Left ventricle myocardium inferior (tissue), 1 donor: ENCODE measurements at regions not wholly inside any gene's neighbourhood (a gene's known extent, or its start where the extent isn't known, plus 50 kb on each side); places are given as distances from the start of the nearest gene placed in this dataset.
"Not testable (repeated sequence)": the region's sequence is repeated elsewhere in the genome, so short reads cannot be mapped to it uniquely, and the experiment has no call there.

Experiments used
- DNase-seq: peaks from one replicate; pipeline ENCODE4 v3.0.0-alpha.2; 2020
- H3K27ac ChIP-seq: fragments of 200-600 bp; replicated peaks from 2 replicates; pipeline ENCODE4 v1.8.0; 2021
- H3K27me3 ChIP-seq: fragments of 200-600 bp; 2 replicates; pipeline ENCODE4 v1.8.0; 2021; ENCODE audit warnings: low read depth
- H3K36me3 ChIP-seq: fragments of 200-600 bp; 2 replicates; pipeline ENCODE4 v1.8.0; 2021
- H3K4me1 ChIP-seq: fragments of 200-600 bp; 2 replicates; pipeline ENCODE4 v1.8.0; 2021
- H3K4me3 ChIP-seq: fragments of 200-600 bp; 2 replicates; pipeline ENCODE4 v1.8.0; 2021; ENCODE audit warnings: mild to moderate bottlenecking, moderate library complexity
- H3K9me3 ChIP-seq: fragments of 200-600 bp; replicated peaks from 2 replicates; pipeline ENCODE4 v1.8.0; 2021
- CTCF ChIP-seq: fragments of 200-600 bp; IDR thresholded peaks from 2 replicates; pipeline ENCODE4 v1.8.0; 2021; ENCODE audit warnings: antibody characterized with exemption, mild to moderate bottlenecking, borderline replicate concordance
- intact Hi-C: fragments of 100-400 bp; cut with micrococcal nuclease; formaldehyde crosslinking; loops from one replicate; pipeline ENCODE4 v1.11.0; 2022
- donor health status: DM: no; HTN: yes; CAD: no; lungs with severe emphysema.

GRCh38 chr3:35263477-35263876 is 375.8 kb upstream of the ARPP21 start:
- no peak for TF ChIP-seq CTCF
- Histone ChIP-seq H3K27ac (no peak overlapping the region), H3K27me3 (no peaks in the 10 kb centered on the region), H3K4me1 (no peaks in the 10 kb centered on the region), H3K9me3 (no peaks in the 10 kb centered on the region), H3K4me3 (no peak overlapping the region), H3K36me3 (no peaks in the 10 kb centered on the region)
- no peak for DNase-seq
- intact Hi-C loops: no loop called here

GRCh38 chr3:35266065-35266464 is 373.3 kb upstream of the ARPP21 start:
- H3K36me3 ChIP-seq, H3K4me3 ChIP-seq, H3K27me3 ChIP-seq, H3K9me3 ChIP-seq, H3K4me1 ChIP-seq, intact Hi-C loops, DNase-seq, H3K27ac ChIP-seq: not testable (repeated sequence)

DNA sequence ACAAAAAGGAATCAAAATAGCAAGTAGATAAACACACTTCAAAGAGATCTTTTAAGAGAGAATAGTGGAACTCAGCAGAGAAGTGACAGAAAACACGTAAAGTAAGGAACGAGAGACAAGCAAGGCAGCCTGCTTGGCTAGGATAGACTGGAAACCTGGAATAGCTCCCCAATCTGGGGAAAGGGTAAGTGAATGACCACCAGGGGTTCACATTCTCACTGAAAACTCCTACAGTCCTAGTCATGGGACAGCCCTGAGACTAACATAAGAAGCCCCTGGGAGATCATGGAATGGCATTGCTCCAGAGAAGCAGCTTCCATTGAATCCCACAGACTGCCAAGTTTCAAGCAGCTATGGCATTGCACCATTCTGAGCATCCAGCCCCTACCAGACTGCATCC is 363.6 kb upstream of the ARPP21 start:
- TF ChIP-seq CTCF: no peak
- H3K9me3 ChIP-seq: peaks cover 38% of the 10 kb centered on the region
- DNase-seq: no peak
- H3K4me1 ChIP-seq: no peaks in the 10 kb centered on the region
- no peaks in the 10 kb centered on the region for H3K27me3 ChIP-seq
- intact Hi-C loops: no loop called here
- no peak overlapping the region for H3K4me3 ChIP-seq
- H3K27ac ChIP-seq: no peak overlapping the region
- no peaks in the 10 kb centered on the region for H3K36me3 ChIP-seq

- intact Hi-C loops: no loop called here
- H3K9me3 ChIP-seq: peaks cover 41% of the 10 kb centered on the region
- no peak for TF ChIP-seq CTCF
- H3K36me3 ChIP-seq: no peaks in the 10 kb centered on the region
- H3K4me1 ChIP-seq: no peaks in the 10 kb centered on the region
- H3K27ac ChIP-seq: no peak overlapping the region
- H3K27me3 ChIP-seq: no peaks in the 10 kb centered on the region
- no peak overlapping the region for H3K4me3 ChIP-seq
- DNase-seq: no peak
Measured at GRCh38 chr3:35276568-35276967, 362.8 kb upstream of the ARPP21 start.

GRCh38 chr3:35291471-35292236 is 347.7 kb upstream of the ARPP21 start:
- no peaks in the 10 kb centered on the region for H3K36me3 ChIP-seq
- H3K27me3 ChIP-seq: no peaks in the 10 kb centered on the region
- no peak for DNase-seq
- TF ChIP-seq CTCF: no peak
- H3K9me3 ChIP-seq: no peaks in the 10 kb centered on the region
- no peak overlapping the region for H3K4me3 ChIP-seq
- intact Hi-C loops: no loop called here
- no peaks in the 10 kb centered on the region for H3K4me1 ChIP-seq
- no peak overlapping the region for H3K27ac ChIP-seq

GRCh38 chr3:35292568-35292967 is 346.8 kb upstream of the ARPP21 start:
- Histone ChIP-seq H3K27ac (no peak overlapping the region), H3K27me3 (no peaks in the 10 kb centered on the region), H3K36me3 (no peaks in the 10 kb centered on the region), H3K4me1 (no peaks in the 10 kb centered on the region), H3K4me3 (no peak overlapping the region), H3K9me3 (no peaks in the 10 kb centered on the region)
- no peak for DNase-seq
- intact Hi-C loops: no loop called here
- no peak for TF ChIP-seq CTCF
